Brain microvascular endothelial cell (primary cell): ENCODE measurements at regions not wholly inside any gene's neighbourhood (a gene's known extent, or its start where the extent isn't known, plus 50 kb on each side); places are given as distances from the start of the nearest gene placed in this dataset.

Experiments used
- DNase-seq: peaks from one replicate; pipeline ENCODE4 v3.0.0-alpha.2; 2020
- H3K27ac ChIP-seq: fragments of 250-450 bp; sonication (Bioruptor Pico); 2 replicates; pipeline ENCODE4 v1.5.1; 2020; ENCODE audit warnings: mild to moderate bottlenecking, moderate library complexity
- H3K27me3 ChIP-seq: fragments of 250-450 bp; sonication (Bioruptor Pico); replicated peaks from 2 replicates; pipeline ENCODE4 v1.5.1; 2020; ENCODE audit warnings: mild to moderate bottlenecking
- H3K36me3 ChIP-seq: fragments of 250-450 bp; sonication (Bioruptor Pico); replicated peaks from 2 replicates; pipeline ENCODE4 v1.5.1; 2020; ENCODE audit warnings: mild to moderate bottlenecking
- H3K4me3 ChIP-seq: 2 replicates; pipeline ENCODE4 v1.5.1; 2011; ENCODE audit warnings: low read depth, mild to moderate bottlenecking, control low read depth, low read length, moderate library complexity
- in situ Hi-C: cut with HindIII; loops from 2 replicates; pipeline ENCODE4 v1.10.0; 2017; ENCODE audit warnings: low sequenced_read_pairs, low pct_ligation_motif_present
- TF ChIP-seq, protein P1 (sequence below): IDR thresholded peaks from 2 replicates; pipeline ENCODE4 v1.5.1; 2011; ENCODE audit warnings: low read depth, mild to moderate bottlenecking, moderate library complexity, low read length, control low read depth, inconsistent platforms; ENCODE audit errors: missing control alignments

DNA sequence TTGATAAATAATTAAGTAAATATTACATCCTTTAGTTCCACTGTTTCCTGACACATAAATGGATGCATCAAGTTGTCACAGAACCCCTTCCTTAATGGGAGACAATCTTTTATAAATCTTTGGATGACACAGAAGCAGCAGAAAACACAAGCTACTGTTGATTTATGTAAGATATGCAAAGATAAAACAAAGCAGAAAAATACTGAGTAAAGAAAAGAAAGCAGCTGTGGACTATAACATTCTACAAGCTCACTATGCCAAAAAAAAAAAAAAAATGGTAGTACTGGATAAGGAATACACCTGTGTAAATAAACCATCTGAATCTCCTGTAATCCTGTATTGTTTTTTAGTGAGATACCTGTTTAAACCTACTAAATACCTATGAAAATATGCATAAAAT, 92.0 kb upstream of the FAM180A start:
- Histone ChIP-seq H3K27ac (no peak overlapping the region), H3K4me3 (no peak overlapping the region), H3K36me3 (no peaks in the 10 kb centered on the region), H3K27me3 (no peaks in the 10 kb centered on the region)
- DNase-seq: no peak
- TF ChIP-seq, protein P1, sequence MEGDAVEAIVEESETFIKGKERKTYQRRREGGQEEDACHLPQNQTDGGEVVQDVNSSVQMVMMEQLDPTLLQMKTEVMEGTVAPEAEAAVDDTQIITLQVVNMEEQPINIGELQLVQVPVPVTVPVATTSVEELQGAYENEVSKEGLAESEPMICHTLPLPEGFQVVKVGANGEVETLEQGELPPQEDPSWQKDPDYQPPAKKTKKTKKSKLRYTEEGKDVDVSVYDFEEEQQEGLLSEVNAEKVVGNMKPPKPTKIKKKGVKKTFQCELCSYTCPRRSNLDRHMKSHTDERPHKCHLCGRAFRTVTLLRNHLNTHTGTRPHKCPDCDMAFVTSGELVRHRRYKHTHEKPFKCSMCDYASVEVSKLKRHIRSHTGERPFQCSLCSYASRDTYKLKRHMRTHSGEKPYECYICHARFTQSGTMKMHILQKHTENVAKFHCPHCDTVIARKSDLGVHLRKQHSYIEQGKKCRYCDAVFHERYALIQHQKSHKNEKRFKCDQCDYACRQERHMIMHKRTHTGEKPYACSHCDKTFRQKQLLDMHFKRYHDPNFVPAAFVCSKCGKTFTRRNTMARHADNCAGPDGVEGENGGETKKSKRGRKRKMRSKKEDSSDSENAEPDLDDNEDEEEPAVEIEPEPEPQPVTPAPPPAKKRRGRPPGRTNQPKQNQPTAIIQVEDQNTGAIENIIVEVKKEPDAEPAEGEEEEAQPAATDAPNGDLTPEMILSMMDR: no peak
- in situ Hi-C loops: loop anchor here (25.0 kb wide), 1 partner anchor 172 kb away; no protein-coding TSS in a partner anchor

DNA sequence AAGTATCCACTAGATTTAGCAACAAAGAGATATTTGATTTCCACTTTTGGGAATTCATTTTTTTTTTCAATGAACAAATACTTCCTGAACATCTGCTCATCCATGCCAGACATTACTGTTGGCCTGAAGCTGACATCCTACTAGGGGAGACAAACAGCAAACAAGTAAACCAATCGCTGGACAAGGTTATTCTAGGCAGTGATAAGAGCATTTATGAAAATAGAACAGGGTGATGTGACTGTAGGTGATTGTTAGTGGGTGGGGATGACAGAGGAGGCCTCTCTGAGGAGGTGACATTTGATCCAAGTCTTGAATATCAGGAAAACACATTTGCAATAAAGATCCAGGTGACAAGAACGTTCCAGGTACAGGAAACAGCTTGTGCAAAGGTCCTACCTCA, 89.1 kb upstream of the FAM180A start:
- TF ChIP-seq, protein P1: no peak

DNA sequence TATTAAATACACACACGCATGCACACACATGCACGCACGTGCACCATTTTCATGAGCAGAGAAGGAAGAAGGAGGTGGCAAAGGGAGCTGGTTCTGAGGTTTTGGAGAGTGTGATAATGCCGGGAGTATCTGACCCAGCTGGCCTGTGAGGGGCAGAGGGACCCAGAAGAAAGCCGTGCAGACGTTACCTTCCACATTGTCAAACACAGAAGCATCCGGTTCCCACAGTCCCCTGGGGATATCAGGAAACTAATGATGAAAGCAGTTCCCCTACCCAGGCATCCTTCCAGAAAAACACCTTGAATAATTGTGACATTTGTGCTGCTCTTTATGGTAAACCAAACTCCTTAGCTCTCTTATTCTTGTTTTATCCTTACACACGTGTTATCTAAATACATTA, 85.7 kb upstream of the FAM180A start:
- H3K27ac ChIP-seq: no peak overlapping the region
- TF ChIP-seq, protein P1: no peak
- no peaks in the 10 kb centered on the region for H3K36me3 ChIP-seq
- no peaks in the 10 kb centered on the region for H3K27me3 ChIP-seq
- no peak for DNase-seq
- in situ Hi-C loops: loop anchor here (25.0 kb wide), 1 partner anchor 178 kb away; no protein-coding TSS in a partner anchor
- no peak overlapping the region for H3K4me3 ChIP-seq

More for the DNA sequence above, 89.1 kb upstream of the FAM180A start:
- Histone ChIP-seq H3K4me3 (no peak overlapping the region), H3K36me3 (no peaks in the 10 kb centered on the region), H3K27ac (no peak overlapping the region), H3K27me3 (no peaks in the 10 kb centered on the region)
- in situ Hi-C loops: loop anchor here (25.0 kb wide), 1 partner anchor 175 kb away; no protein-coding TSS in a partner anchor
- no peak for DNase-seq

DNA sequence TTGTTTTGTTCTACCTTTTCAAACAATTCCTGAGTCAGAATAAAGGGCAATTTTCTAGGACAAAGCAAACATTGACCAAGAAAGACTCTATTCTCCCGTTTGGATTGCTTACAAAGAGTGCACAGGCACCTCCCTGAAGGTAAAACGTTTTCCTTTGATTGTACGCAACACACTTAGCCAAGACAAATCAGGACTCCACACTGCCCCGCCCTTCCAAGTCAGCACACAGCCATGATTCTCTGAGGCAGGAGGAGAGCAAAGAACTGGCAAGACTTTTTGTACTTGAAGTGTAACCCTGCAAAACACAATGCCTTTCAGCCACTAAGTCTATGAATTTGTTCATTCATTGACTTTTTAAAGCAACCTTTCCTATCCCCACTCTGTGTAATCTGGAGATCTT, 85.0 kb upstream of the FAM180A start:
- no peak for DNase-seq
- H3K4me3 ChIP-seq: no peak overlapping the region
- no peak overlapping the region for H3K27ac ChIP-seq
- TF ChIP-seq, protein P1: no peak
- peaks cover 3% of the 10 kb centered on the region for H3K27me3 ChIP-seq
- no peaks in the 10 kb centered on the region for H3K36me3 ChIP-seq
- in situ Hi-C loops: loop anchor here (25.0 kb wide), 1 partner anchor 179 kb away; no protein-coding TSS in a partner anchor

DNA sequence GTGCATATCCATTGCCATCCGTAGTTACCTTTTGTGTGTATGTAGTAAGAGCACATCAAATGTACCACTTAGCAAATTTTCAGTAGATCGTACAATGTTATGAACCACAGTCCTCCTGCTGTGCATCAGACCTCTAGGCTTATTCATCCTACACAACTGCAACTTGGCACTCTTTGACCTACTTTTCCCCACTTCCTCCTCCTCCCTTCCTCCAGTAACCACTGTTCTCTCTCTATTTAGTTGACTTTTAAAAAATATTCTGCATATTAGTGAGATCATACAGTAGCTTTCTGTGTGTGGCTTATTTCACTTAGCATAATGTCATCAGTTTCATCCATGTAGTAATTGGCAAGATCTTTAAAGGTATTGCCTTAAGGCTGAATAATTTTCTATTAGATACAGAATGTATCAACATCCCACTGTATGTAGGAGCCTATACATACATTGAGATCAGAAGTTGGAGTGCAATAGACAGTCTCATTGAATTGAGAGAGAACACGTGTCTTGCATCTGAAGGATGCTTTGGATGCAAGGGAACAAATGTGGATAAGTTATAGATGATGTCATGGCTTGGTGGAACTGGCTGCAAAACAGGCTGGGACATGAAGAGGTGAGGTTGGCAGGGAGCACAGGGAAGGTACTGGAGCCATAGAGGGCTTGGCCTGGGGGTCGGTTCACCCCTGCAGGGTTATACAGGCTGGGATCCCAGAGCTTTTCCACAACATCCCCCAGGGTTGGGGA, 83.0 kb upstream of the FAM180A start:
- in situ Hi-C loops: loop anchor here (25.0 kb wide), 1 partner anchor 181 kb away; no protein-coding TSS in a partner anchor
- no peak for DNase-seq
- no peak overlapping the region for H3K27ac ChIP-seq
- H3K4me3 ChIP-seq: no peak overlapping the region
- TF ChIP-seq, protein P1: no peak
- H3K36me3 ChIP-seq: no peaks in the 10 kb centered on the region
- H3K27me3 ChIP-seq: peaks cover 5% of the 10 kb centered on the region
